NCI-H748 (cell line): ENCODE measurements at regions not wholly inside any gene's neighbourhood (a gene's known extent, or its start where the extent isn't known, plus 50 kb on each side); places are given as distances from the start of the nearest gene placed in this dataset.
"Not testable (repeated sequence)": the region's sequence is repeated elsewhere in the genome, so short reads cannot be mapped to it uniquely, and the experiment has no call there.

ENCODE experiments used
- DNase-seq: peaks from one replicate; lab custom pipeline; 2025; ENCODE audit not compliant: unreplicated experiment; lab: John Stamatoyannopoulos, UW

DNA sequence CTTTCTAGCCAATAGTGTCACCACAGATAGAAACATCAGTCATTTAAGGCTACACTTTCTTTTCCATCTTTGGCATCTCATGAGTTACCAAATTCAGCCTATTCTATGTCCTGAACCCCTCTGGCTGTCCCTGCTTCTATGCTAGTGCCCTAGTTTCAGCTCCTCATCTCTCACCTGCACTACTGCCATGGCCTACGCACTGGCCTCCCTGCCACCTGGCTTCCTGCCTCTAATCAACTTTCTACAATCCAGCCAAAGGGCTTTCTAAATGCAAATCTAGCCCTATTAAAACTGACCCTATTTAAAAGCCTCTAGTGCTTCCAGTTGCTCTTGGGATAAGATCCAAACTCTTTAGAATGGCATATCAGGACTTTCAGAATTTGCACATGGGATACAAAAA, 482.9 kb downstream of the TMEM38B start:
- no peak for DNase-seq

DNA sequence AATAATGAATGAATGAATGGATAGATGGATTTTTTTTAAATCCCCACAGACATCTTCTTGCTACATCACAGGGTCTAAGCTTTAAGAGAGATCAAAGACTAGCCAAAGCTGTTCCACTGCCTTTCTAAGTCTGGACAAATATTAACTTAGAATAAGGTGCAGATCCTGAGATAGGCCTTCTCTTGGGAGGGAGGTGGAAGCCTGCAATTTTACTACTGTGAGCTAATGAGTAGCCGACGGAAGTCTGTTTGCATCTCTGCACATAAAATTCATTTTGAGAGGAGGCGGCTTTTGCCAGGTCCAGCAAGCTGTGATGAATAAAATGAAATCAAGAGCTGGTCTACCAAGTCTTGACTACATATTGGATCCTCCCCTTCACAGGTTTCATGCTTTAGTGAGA, 484.9 kb downstream of the TMEM38B start:
- DNase-seq: no peak

DNA sequence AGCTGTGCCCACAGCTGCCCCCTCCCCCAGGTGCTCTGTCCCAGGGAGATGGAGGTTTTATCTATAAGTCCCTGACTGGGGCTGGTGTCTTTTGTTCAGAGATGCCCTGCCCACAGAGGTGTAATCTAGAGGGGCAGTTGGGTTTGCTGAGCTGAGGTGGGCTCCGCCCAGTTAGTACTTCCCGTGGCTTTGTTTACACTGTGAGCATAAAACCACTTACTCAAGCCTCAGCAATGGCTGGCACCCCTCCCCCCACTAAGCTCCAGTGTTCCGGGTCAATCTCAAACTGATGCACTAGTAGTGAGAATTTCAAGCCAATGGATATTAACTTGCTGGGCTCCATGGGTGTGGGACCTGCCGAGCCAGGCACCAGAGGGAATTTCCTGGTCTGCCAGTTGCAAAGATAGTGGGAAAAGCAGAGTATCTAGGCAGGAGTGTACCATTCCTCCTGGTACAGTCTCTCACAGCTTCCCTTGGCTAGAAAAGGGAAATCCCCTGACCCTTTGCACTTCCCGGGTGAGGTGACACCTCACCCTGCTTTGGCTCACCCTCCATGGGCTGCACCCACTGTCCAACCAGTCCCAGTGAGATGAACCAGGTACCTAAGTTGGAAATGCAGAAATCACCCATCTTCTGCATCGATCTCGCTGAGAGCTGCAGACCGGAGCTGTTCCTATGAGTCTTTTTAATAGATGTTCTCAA, 509.6 kb downstream of the TMEM38B start:
- DNase-seq: peak; percentile 94

DNA sequence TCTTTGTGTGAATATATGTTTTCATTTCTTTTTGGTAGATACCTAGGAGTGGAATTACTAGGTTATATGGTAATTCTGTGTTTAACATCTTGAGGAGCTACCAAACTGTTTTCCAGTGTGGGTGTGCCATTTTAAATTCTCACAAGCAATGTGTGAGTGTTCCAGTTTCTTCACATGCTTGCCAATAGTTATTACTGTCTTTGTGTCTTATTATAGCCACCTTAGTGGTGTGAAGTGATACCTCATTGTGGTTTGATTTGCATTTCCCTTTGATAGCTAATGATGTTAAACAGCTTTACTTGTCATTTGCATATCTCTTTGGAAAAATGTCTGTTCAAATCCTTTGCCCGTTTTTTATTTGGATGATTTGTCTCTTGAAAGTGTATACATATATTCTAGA, 513.0 kb downstream of the TMEM38B start:
- DNase-seq: no peak

DNA sequence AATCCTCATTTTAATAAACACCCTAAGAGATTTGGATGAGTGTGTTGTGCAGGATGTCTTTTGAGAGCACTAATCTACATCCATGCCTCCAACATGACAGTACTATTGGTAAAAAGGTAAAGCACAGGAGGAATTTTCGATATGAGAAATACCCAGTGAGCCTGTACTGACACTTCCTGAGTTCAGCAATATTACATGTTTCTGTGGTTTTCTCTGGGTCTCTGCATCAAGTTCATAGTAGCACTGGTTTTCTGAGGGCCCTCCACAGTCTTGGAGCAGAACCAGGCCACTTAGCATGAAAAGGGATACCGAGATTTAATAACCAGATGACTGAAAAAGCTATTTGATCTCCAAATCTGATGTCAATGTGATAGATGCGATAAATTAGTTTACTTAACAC, 524.1 kb downstream of the TMEM38B start:
- no peak for DNase-seq

DNA sequence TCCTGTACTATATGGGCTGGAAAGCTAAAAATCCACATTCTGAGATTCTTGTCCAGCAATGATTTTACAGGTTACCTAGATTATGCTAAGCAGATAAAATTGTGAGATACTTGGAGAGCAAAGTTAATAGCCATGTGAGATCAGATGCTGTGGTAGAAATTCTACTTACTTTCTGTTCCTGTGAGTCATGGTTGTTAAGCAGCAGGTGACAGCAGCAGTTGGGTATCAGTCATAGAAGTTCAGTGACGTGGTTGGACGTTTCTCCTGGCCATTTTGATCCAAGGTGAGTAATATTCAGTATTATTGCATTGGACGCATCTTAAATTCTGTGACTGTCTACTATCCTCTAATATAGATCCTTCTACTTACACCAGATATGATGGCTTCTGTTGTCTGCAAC, 524.5 kb downstream of the TMEM38B start:
- DNase-seq: no peak

DNA sequence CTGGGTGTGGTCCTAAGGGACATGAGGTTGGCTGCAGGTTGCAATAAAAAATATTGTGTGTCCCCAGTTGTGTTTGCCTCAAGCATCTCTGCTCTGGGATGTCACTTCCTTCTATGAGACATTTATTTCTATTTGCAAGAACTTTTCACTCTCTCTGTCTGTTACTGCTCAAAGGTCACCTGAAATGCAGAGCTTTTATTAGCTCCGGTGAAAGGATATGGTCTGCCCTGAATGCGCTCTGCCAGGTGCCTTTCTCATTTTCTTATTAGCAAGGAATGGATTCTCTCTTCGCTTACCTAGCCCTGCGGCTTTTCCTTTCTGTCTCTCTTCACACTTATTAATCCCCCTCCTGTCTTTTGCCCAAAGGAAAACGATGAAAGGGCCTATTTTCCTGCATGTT, 526.1 kb downstream of the TMEM38B start:
- no peak for DNase-seq

DNA sequence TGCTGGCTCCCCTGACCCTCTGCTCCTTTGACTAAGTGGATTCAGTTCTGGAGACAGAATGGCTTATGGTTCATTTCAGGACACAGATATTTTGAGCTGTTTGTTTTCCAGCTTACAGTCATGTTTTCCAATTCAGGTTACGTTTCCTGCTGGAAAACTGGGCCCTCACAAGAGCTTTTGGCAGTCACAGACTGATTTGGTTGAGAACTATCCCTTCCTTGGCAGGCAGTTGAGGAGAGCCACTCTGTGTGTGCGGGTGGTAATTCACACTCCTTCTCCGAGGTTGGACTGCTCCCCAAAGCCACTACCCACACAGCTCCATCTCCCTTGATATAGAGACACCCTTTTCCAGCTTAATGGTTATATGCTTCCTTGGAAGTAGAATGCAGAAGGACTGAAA, 534.5 kb downstream of the TMEM38B start:
- DNase-seq: no peak

DNA sequence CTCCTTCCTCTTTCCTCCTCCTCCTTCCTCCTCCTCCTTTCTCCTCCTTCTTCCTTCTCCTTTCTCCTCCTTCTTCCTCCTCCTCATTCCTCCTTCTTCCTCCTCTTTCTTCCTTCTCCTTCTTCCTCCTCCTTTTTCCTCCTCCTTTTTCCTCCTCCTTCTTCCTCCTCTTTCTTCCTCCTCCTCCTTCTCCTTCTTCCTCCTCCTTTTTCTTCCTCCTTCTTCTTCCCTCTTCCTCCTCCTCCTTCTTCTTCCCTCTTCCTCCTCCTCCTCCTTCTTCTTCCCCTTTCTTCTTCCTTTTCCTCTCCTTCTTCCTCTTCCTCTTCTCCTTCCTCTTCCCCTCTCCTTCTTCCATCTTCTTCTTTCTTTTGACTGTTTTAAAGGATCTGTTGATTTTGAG, 538.8 kb downstream of the TMEM38B start:
- no peak for DNase-seq

DNA sequence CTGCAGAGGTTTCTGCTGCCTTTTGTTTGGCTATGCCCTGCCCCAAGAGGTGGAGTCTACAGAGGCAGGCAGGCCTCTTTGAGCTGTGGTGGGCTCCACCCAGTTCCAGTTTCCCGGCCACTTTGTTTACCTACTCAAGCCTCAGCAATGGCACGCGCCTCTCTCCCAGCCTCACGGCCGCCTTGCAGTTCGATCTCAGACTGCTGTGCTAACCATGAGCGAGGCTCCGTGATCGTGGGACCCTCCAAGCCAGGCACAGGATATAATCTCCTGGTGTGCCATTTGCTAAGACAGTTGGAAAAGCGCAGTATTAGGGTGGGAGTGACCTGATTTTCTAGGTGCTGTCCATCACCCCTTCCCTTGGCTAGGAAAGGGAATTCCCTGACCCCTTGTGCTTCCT, 566.6 kb downstream of the TMEM38B start:
- DNase-seq: not testable (repeated sequence)

DNA sequence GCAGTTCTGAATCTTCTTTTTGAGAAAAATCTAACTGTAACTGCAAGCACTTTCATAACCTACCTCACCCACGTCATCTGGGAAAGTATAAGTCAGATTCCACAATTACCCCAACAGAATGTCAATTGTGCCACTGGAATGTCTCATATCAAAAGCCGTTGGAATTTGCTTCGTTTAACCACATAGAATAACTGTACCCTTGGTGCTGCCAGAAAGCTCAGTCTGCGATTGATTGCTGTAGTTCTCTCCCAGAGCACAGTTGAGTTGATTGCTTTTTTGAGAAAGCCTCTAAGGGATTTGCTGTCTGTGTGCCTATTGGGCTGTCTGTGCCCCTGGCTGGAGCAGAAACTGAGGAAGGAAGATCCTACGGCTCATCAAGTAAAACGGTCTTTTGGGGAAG, 583.6 kb downstream of the TMEM38B start:
- no peak for DNase-seq

DNA sequence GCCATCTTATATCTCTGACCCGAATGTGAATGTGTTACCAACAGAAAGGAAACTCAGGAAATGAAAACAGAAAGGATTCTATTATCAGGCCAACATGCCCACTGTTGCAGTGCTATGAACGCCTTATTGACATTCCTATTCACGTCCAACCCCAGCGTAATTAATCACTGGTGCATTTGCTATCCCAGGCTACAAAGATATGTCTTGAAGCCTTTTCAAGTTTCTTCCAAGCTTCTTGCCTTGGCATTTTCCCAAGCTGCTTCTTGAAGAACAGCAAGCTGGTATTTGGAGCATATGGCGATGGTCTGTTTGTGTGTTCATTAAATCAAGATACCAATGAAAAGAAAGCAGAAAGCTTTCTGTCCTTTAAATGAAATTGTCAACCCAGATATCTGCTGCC, 579.2 kb upstream of the ZNF462 start:
- no peak for DNase-seq

DNA sequence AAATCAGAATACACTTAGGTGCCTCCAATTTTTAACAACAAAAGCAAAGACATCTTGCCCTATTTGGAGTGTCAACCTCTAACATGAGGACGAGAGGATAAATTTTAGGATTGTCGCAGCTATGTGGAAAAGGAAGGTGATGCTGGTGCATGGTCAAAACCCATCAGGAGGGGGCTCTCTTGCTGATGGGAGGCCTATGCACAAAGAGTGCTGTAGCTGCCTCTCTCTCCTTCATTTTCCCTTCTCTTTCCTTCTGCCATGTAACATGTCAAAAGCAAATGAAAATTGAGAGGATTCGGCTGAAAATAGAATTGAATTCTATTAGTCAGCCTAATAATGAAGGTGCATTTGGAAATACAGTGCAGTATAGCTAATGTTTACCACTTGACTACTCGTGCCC, 578.7 kb upstream of the ZNF462 start:
- DNase-seq: no peak

DNA sequence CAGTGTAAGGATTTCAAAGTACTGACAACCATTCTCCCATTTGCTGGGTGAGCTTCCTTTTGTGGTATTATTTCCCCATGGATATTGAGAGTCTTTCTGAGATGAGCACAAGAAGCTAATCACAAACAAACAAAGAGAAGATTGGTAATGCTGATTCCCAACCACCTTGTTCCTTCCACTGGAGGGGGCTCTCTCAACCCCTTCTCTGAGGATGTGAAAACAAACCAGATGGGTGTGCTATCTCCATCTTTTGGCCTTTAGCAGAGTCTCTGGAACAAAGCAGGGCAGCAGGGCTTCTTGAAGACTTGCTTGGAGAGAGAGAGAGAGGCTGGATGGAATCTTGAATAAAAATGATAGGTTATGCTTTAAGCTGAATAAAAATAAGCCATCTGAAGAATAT, 576.7 kb upstream of the ZNF462 start:
- DNase-seq: peak; percentile 52

DNA sequence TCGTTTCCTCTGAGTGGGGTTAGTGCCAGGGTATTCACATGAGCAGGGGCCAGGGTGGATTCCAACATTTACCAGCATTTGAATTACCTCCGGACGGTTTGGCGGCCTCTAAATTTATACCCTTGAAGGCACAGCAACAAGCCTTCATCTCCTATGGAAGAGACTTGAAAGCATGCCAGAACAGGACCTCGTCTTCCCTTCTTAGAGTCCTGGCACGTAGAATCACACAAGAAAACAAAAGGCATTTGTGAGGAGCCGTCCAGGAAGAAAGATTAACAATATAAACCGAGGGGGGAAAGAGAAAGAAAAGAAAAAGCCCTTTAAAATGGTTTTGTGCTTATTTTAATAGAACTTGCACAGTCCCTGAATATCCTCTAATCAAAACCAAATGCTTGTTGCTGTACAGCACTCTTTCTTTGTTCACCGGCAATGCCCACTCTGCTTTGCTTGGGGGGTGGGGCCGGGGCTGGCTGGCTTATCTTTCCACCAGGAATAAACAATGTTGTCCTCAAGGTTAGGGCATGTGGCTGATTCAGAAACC, 575.8 kb upstream of the ZNF462 start:
- DNase-seq: peak; percentile 10

DNA sequence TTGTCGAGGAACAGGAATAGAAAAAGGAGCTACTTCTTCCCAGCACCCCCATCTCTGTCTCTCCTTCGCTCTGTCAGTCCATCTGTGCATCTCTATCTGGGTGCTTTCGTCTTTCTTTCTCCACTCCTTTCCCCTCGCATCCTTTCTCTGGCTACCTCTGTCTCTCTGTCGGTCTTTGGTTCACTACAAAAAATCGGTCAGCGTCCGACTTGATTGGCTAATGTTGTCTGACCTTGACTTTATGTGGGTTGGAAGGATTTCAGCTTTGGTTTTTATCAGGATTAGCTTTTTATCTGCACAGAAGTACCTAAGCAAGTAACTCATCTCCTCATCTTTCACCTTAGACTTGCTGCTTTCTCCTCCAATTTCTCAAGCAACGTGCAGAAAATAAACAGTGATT, 575.2 kb upstream of the ZNF462 start:
- no peak for DNase-seq

DNA sequence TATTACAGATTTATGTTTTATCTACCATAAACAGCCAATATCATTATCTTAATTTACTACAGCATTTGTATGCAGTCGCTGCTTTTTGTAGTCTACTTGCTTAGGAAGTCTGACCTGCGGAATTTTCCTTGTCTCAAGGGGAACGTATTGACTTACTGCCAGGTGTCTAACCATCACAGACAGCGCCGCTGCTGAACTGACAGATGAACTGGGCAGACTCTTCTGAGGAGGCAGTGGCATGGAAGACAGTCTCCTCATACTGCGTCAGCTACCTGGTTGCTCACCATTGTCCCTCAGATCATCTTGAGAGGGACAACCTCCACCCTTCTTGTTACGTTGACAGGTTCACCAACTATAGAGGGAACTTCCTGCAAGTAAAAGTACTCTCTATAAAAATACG, 574.3 kb upstream of the ZNF462 start:
- no peak for DNase-seq

DNA sequence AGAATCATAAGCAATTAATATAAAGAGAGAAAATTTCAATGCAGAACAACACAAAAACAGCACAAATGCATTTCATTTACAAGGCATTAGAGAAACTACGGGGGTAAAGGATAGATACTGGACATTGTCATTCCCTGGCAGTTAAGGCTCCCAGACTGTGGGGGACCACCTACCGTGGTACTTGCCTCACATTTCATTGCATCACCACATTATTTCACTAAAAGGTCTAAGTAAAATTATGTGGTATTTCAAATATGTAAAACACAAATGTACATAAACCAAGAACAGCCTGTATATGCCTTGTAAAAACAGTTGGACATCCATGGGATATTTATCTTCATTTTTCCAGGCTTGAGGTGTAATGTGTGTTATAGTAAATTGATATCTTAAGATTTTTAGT, 571.2 kb upstream of the ZNF462 start:
- DNase-seq: no peak

DNA sequence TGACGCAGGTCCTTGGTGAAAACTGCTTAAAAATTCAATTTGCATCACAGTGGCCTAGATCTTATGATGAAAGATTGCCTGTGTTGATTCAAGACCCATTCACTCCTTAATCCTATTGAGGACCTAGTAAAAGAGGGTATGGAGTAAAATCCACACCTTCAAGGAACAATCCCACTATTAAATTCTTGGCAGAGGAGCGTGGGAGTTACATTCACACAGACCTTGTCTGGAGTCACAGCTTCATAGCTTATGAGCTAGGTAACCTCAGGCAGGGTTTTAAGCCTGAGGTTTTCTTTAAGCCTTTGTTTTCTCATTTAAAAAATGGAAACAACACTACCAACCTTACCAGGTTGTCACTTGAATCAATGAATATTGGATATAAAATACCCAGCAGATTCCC, 566.5 kb upstream of the ZNF462 start:
- DNase-seq: no peak

DNA sequence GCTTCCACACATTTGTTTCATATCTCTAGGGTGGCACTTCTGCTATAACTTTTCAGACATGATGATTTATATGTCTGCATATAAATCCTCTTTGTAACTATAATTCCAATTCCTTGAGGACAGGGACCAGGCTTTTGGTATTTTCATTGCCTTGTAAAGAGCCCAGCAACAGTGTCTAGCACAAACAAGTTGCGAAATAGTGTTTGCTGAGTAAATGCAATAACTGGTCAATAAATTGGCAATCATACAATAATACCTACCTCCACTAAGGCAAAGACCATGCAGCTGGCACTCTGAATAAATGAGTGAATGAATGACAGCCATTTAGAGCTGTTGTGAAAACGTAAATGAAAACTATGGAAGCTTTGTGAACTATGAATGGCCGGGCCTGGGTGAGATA, 564.0 kb upstream of the ZNF462 start:
- no peak for DNase-seq

DNA sequence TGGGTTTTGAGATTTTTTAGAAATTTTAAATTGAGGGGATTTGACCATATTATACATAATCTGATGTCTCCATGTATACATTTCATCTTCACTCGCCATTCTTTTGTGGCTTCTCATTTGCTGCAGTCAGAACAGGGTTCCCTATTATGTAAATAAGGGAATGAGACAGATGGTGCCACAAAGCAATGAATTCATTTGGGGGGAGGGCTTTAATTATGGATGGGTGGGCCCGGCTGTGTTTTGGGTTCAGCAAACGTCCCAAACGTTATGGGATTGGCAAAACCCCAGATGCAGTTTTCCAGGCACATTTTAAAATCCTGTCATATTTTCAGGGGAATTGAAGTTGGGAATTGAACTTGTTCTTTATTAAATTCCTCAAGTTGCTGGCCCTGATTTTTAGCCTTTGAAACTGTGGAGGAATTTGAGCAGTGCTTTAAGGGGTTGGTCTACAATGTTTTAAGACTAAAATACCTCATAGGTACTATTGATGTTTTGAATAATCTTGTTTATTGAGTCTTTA, 558.5 kb upstream of the ZNF462 start:
- DNase-seq: no peak

DNA sequence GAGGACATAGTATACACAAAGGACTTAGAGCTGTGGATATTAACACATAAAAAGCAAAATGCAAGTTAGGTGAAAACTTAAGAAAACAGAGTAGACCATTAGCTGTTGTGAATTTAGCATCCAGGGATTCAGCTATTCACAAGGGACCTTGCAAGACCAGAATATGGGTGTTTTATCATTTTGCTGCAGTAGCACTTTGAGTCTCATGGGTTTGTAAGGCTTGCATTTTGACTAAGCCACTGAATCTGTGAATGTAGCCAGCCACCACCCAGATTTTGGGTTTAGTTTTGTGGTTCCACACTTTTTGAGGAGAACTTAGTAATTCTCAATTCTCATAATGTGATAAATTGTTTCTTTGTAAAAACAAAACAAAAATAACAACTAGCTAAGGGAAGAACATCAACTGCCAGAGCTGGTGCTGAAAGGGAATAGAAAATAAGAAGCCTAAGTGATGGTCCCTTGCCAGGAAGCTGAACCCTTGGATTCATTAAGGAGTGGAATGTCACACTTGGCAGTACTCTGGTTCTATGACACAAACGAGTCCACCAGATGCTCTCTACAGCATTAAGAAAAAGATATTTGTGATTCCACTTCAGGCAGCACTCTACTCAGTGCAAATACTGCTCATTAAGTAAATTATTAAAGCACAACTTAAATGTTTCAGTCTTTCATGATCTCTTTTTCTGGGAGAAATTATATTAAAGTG, 557.4 kb upstream of the ZNF462 start:
- DNase-seq: no peak
